OCI-LY7 (cell line): ENCODE measurements at regions not wholly inside any gene's neighbourhood (a gene's known extent, or its start where the extent isn't known, plus 50 kb on each side); places are given as distances from the start of the nearest gene placed in this dataset.

Experiments
- CTCF ChIP-seq: fragments of 200-600 bp; sonication (generic); conservative IDR thresholded peaks from 2 replicates; pipeline ENCODE4 v1.5.1; 2014; ENCODE audit warnings: mild to moderate bottlenecking, antibody characterized with exemption, low read length, moderate library complexity, mixed read lengths
- EZH2phosphoT487 ChIP-seq: fragments of 200-600 bp; sonication (generic); IDR thresholded peaks from 2 replicates; pipeline ENCODE4 v1.6.1; 2018; ENCODE audit warnings: low read depth, borderline replicate concordance, mild to moderate bottlenecking, mixed run types, antibody characterized with exemption, low read length, moderate library complexity, mixed read lengths

- TF ChIP-seq CTCF: no peak
- no peak for TF ChIP-seq EZH2phosphoT487
These were observed 1204.9 kb upstream of the LRRTM3 start for GRCh38 chr10:65720901-65721300.
